Gastrocnemius medialis (tissue), 4 donors: ENCODE measurements at regions not wholly inside any gene's neighbourhood (a gene's known extent, or its start where the extent isn't known, plus 50 kb on each side); places are given as distances from the start of the nearest gene placed in this dataset.

Source experiments
- ATAC-seq, 2 donors: fragments of 150-250 bp; one replicate each; pipeline ENCODE4 v1.9.1; 2016
- DNase-seq, 2 donors: peaks; one replicate each; pipeline ENCODE4 v3.0.0-alpha.2; 2019
- H3K27ac ChIP-seq, 4 donors: fragments of 200-600 bp; sonication (generic); 1 replicate in 1 of 4; 2 replicates in 3 of 4; pipeline ENCODE4 v1.5.1; 2016 to 2018; ENCODE audit warnings: mild to moderate bottlenecking in 2 of 4, moderate library complexity in 1 of 4
- H3K27me3 ChIP-seq, 3 donors: fragments of 200-600 bp; sonication (generic) in 2 of 3; 1 replicate in 1 of 3; 2 replicates in 2 of 3; pipeline versions ENCODE4 v1.5.1 to v1.6.0; 2016 to 2019; ENCODE audit warnings: mild to moderate bottlenecking in 1 of 3, moderate library complexity in 1 of 3
- H3K36me3 ChIP-seq, 2 donors: fragments of 200-600 bp; sonication (generic) in 1 of 2; one replicate each; pipeline ENCODE4 v1.5.1; 2017 to 2018
- H3K4me1 ChIP-seq, 2 donors: fragments of 200-600 bp; sonication (generic) in 1 of 2; one replicate each; pipeline ENCODE4 v1.5.1; 2016 to 2017; ENCODE audit warnings: mild to moderate bottlenecking in 2 of 2
- H3K4me3 ChIP-seq, 4 donors: fragments of 200-600 bp; sonication (generic) in 3 of 4; 1 replicate in 1 of 4; 2 replicates in 3 of 4; pipeline ENCODE4 v1.5.1; 2016 to 2019; ENCODE audit warnings: mild to moderate bottlenecking in 2 of 4
- H3K9me3 ChIP-seq, 3 donors: fragments of 200-600 bp; sonication (generic) in 2 of 3; 1 replicate in 1 of 3; 2 replicates in 2 of 3; pipeline ENCODE4 v1.5.1; 2016 to 2019
- CTCF ChIP-seq, 5 experiments: fragments of 450-650 bp in 3 of 5; fragments of 200-600 bp in 2 of 5; sonication (generic) in 2 of 5; IDR thresholded peaks in 4 of 5; conservative IDR thresholded peaks in 1 of 5; 1 replicate in 4 of 5; 2 replicates in 1 of 5; pipeline ENCODE4 v1.5.1; 2016 to 2019; ENCODE audit warnings: antibody characterized with exemption in 5 of 5, mild to moderate bottlenecking in 3 of 5, moderate library complexity in 3 of 5
- POLR2A ChIP-seq, 2 donors: fragments of 450-650 bp; IDR thresholded peaks; one replicate each; pipeline ENCODE4 v1.6.1; 2017; ENCODE audit warnings: antibody characterized with exemption in 2 of 2, mild to moderate bottlenecking in 2 of 2, moderate library complexity in 2 of 2
- in situ Hi-C, 4 donors: fragments of 200-750 bp; cut with MboI; loops; one replicate each; pipeline versions ENCODE4 v1.15.0 to v1.8.0; 2017; ENCODE audit warnings: low sequenced_read_pairs in 4 of 4
- intact Hi-C: fragments of 100-400 bp; cut with DNase I; formaldehyde crosslinking; loops from one replicate; pipeline ENCODE4 v1.15.1; 2023; ENCODE audit warnings: low total_unique reads

GRCh38 chr4:132763465-132763864, 385.6 kb upstream of the PCDH10 start:
- TF ChIP-seq POLR2A (IDR thresholded peaks at IDR 0.05) (no peak), CTCF (IDR thresholded peaks at IDR 0.05 in 4 of 5, conservative IDR thresholded peaks at IDR 0.05 in 1 of 5) (no peak)
- Histone ChIP-seq H3K4me1 (no peaks in the 10 kb centered on the region), H3K9me3 (no peaks in the 10 kb centered on the region), H3K27me3 (no peaks in the 10 kb centered on the region), H3K36me3 (no peaks in the 10 kb centered on the region), H3K4me3 (no peak overlapping the region), H3K27ac (no peak overlapping the region)
- in situ Hi-C loops (no loop called here), intact Hi-C loops (no loop called here)
- ATAC-seq (no peak), DNase-seq (no peak)

GRCh38 chr4:132767901-132768300, 381.2 kb upstream of the PCDH10 start:
- no peaks in the 10 kb centered on the region for H3K9me3 ChIP-seq
- ATAC-seq, result no peak

GRCh38 chr4:132770776-132771175, 378.3 kb upstream of the PCDH10 start:
- no peaks in the 10 kb centered on the region for H3K4me1 ChIP-seq
- intact Hi-C loops (no loop called here), in situ Hi-C loops (no loop called here)
- H3K4me3 ChIP-seq, result no peak overlapping the region
- no peak overlapping the region for H3K27ac ChIP-seq
- ATAC-seq (no peak), DNase-seq (no peak)
- H3K9me3 ChIP-seq, result no peaks in the 10 kb centered on the region
- no peaks in the 10 kb centered on the region for H3K36me3 ChIP-seq
- no peaks in the 10 kb centered on the region for H3K27me3 ChIP-seq
- TF ChIP-seq CTCF (IDR thresholded peaks at IDR 0.05 in 4 of 5, conservative IDR thresholded peaks at IDR 0.05 in 1 of 5) (no peak), POLR2A (IDR thresholded peaks at IDR 0.05) (no peak)

More at GRCh38 chr4:132767901-132768300, 381.2 kb upstream of the PCDH10 start:
- Histone ChIP-seq H3K4me1 (no peaks in the 10 kb centered on the region), H3K27me3 (no peaks in the 10 kb centered on the region), H3K27ac (no peak overlapping the region), H3K4me3 (no peak overlapping the region), H3K36me3 (no peaks in the 10 kb centered on the region)
- no peak for DNase-seq
- in situ Hi-C loops (no loop called here), intact Hi-C loops (no loop called here)
- TF ChIP-seq POLR2A (IDR thresholded peaks at IDR 0.05) (no peak), CTCF (IDR thresholded peaks at IDR 0.05 in 4 of 5, conservative IDR thresholded peaks at IDR 0.05 in 1 of 5) (no peak)

- H3K4me3 ChIP-seq, result no peak overlapping the region
- no peaks in the 10 kb centered on the region for H3K36me3 ChIP-seq
- no peaks in the 10 kb centered on the region for H3K9me3 ChIP-seq
- in situ Hi-C loops (no loop called here), intact Hi-C loops (no loop called here)
- H3K27ac ChIP-seq, result no peak overlapping the region
- ATAC-seq, result no peak
- TF ChIP-seq CTCF (IDR thresholded peaks at IDR 0.05 in 4 of 5, conservative IDR thresholded peaks at IDR 0.05 in 1 of 5), result no peak
- TF ChIP-seq POLR2A (IDR thresholded peaks at IDR 0.05), result no peak
- DNase-seq, result no peak
- no peaks in the 10 kb centered on the region for H3K27me3 ChIP-seq
- no peaks in the 10 kb centered on the region for H3K4me1 ChIP-seq
These were observed 356.8 kb upstream of the PCDH10 start for GRCh38 chr4:132792310-132792709.

- Histone ChIP-seq H3K4me1 (no peaks in the 10 kb centered on the region), H3K4me3 (no peak overlapping the region), H3K9me3 (no peaks in the 10 kb centered on the region), H3K27me3 (no peaks in the 10 kb centered on the region), H3K27ac (no peak overlapping the region), H3K36me3 (no peaks in the 10 kb centered on the region)
- DNase-seq, result no peak
- TF ChIP-seq CTCF (IDR thresholded peaks at IDR 0.05 in 4 of 5, conservative IDR thresholded peaks at IDR 0.05 in 1 of 5) (no peak), POLR2A (IDR thresholded peaks at IDR 0.05) (no peak)
- in situ Hi-C loops (no loop called here), intact Hi-C loops (no loop called here)
- ATAC-seq, result no peak
These were observed 351.2 kb upstream of the PCDH10 start for GRCh38 chr4:132797856-132798255.
